ENCODE measurements at regions not wholly inside any gene's neighbourhood (a gene's known extent, or its start where the extent isn't known, plus 50 kb on each side); places are given as distances from the start of the nearest gene placed in this dataset.

GRCh38 chr1:243931957-243932356 is 81.9 kb upstream of the AKT3 start:
- ChIA-PET POLR2A (no interaction called here), RAD21 (ENCODE audit: low non-redundant PET in 1 of 2, low total read pairs in 2 of 2, uncharacterized antibody in 2 of 2, unreplicated experiment in 2 of 2) (no interaction called here), CTCF (no interaction called here)
- no peaks in the 10 kb centered on the region for H4K20me1 ChIP-seq (ENCODE audit: insufficient read depth)
- H3K9me2 ChIP-seq (ENCODE audit: insufficient read depth) = no peaks in the 10 kb centered on the region
- no peak overlapping the region for H3K9ac ChIP-seq (ENCODE audit: low read length)
- H3K27ac ChIP-seq (ENCODE audit: low read depth, low read length) = no peak overlapping the region
- H3K4me1 ChIP-seq (ENCODE audit: control insufficient read depth in 1 of 2, insufficient read depth in 2 of 2, low read length in 2 of 2) = peaks cover 0 to 5% of the 10 kb centered on the region in 2 experiments; a peak in 1 of 4 replicates
- no peaks in the 10 kb centered on the region for H3K9me3 ChIP-seq (ENCODE audit: control insufficient read depth in 1 of 2, insufficient read depth in 1 of 2, low read depth in 1 of 2, low read length in 2 of 2)
- intact Hi-C loops (cut with micrococcal nuclease) = no loop called here
- no peak for TF ChIP-seq POLR2A (IDR thresholded peaks at IDR 0.05; ENCODE audit: borderline replicate concordance, extremely low read depth, insufficient read depth, insufficient read length)
- no peak for TF ChIP-seq SIN3A (IDR thresholded peaks at IDR 0.05; ENCODE audit: low read depth)
- TF ChIP-seq REST (IDR thresholded peaks at IDR 0.05; ENCODE audit: low read depth) = no peak
- TF ChIP-seq ELF1 (IDR thresholded peaks at IDR 0.05; ENCODE audit: borderline replicate concordance, low read depth) = no peak
- TF ChIP-seq RAD21 (IDR thresholded peaks at IDR 0.05; ENCODE audit: low read depth) = no peak
- no peak for TF ChIP-seq JUND (IDR thresholded peaks at IDR 0.05)
- no peak for TF ChIP-seq SRF (IDR thresholded peaks at IDR 0.05; ENCODE audit: low read depth)
- TF ChIP-seq ZBTB33 (IDR thresholded peaks at IDR 0.05; ENCODE audit: extremely low read depth, insufficient replicate concordance, low read length) = no peak
- TF ChIP-seq ZFX (IDR thresholded peaks at IDR 0.05) = no peak
- TF ChIP-seq EGR1 (IDR thresholded peaks at IDR 0.05; ENCODE audit: low read depth) = no peak
- no peak for TF ChIP-seq EZH2phosphoT487 (IDR thresholded peaks at IDR 0.05; ENCODE audit: borderline replicate concordance)
- no peak for TF ChIP-seq YY1 (IDR thresholded peaks at IDR 0.05; ENCODE audit: extremely low read depth, insufficient replicate concordance, low read depth, low read length)
- no peaks in the 10 kb centered on the region for H3K36me3 ChIP-seq (ENCODE audit: control insufficient read depth in 1 of 2, insufficient read depth in 2 of 2, low read length in 2 of 2)
- no peak overlapping the region for H3K4me3 ChIP-seq (replicated peaks in 1 of 2; ENCODE audit: low read depth in 1 of 2, low read length in 2 of 2)
- no TSS peak for BruUV-seq (replicated peaks)
- H3K27me3 ChIP-seq (ENCODE audit: insufficient read depth, low read length) = 0 out of 2 replicates have a peak, but pooled peaks cover 4% of the 10 kb centered on the region
- no peaks in the 10 kb centered on the region for H3K79me2 ChIP-seq (ENCODE audit: insufficient read depth, low read length)
- H3K4me2 ChIP-seq (ENCODE audit: low read length) = no peak overlapping the region
- H2AFZ ChIP-seq (ENCODE audit: low read depth, low read length, poor library complexity, severe bottlenecking) = no peak overlapping the region
- no peak for DNase-seq (ENCODE audit: low read depth, low spot score)
- no peak for ATAC-seq
